HL-60 (cell line): ENCODE measurements at regions not wholly inside any gene's neighbourhood (a gene's known extent, or its start where the extent isn't known, plus 50 kb on each side); places are given as distances from the start of the nearest gene placed in this dataset.

Experiments used
- CTCF ChIP-seq: IDR thresholded peaks from one replicate; pipeline ENCODE4 v1.5.1; 2011; ENCODE audit warnings: low read length, control low read depth, inconsistent platforms; ENCODE audit not compliant: insufficient read depth
- GABPA ChIP-seq: IDR thresholded peaks from 2 replicates; pipeline ENCODE4 v1.6.1; 2012; ENCODE audit warnings: low read depth
- POLR2AphosphoS5 ChIP-seq: IDR thresholded peaks from 2 replicates; pipeline ENCODE4 v1.6.1; 2012; ENCODE audit warnings: low read depth
- REST ChIP-seq: IDR thresholded peaks from 2 replicates; pipeline ENCODE4 v1.6.1; 2012; ENCODE audit warnings: low read depth; ENCODE audit not compliant: insufficient replicate concordance

DNA sequence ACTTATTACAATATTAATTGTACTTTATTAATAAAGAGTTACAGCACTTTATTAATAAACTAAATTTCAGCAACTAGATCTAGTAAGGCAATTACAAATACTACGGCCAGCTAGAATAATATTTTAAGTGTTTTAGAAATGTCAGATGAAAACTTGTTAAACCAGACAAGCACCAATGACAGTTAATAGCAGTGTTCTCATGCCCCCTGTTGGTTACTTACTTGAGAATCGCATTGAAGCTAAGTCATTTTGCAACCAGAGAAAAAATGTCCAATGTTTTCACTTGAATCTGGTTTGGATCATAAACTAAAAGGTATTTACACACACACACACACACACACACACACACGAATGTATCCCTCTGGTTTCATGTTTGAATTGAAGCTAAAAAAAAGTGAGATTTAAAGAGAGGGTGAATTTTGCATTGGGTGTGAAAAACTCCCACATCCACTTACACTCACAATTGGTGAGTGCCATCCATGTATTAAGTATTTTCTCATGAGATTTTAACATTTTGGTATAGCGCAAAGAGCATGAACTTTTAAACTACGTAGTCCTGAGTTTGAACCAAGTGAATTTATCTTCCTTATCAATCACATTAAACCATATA is 347.7 kb downstream of the ZBBX start:
- no peak for TF ChIP-seq CTCF
- no peak for TF ChIP-seq REST
- no peak for TF ChIP-seq POLR2AphosphoS5
- no peak for TF ChIP-seq GABPA
